ENCODE measurements at regions not wholly inside any gene's neighbourhood (a gene's known extent, or its start where the extent isn't known, plus 50 kb on each side); places are given as distances from the start of the nearest gene placed in this dataset.

DNA sequence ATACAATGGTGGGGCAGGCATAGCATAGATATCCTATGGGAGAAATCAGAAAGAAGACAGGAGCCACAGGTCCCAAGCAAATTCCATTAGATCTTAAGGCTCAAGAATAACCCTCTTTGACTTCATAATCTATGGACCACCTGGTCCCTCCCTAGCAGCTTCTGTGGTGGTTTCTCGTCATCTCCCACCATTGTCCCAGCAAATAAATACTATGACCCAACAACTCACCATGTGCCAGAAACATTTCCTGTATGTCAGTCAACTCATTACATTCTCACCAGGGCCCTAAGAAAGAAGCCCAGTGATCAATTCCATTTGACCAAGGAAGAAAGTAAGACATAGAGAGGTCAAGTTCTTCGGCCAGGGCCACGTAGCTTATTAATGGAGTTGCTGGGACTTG lies 646.2 kb downstream of the VRK1 start:
- intact Hi-C loops (cut with DNase I), result no loop called here
- DNase-seq, result no peak
- Histone ChIP-seq H3K4me1 (no peaks in the 10 kb centered on the region), H3K4me3 (no peak overlapping the region), H3K9me3 (no peaks in the 10 kb centered on the region), H3K36me3 (ENCODE audit: insufficient read depth in 1 of 2, low read depth in 1 of 2) (no peaks in the 10 kb centered on the region), H3K27me3 (ENCODE audit: insufficient read depth in 3 of 3, low read length in 2 of 3) (no peaks in the 10 kb centered on the region), H3K27ac (no peak overlapping the region)
- ATAC-seq, result no peak
- TF ChIP-seq CTCF (IDR thresholded peaks at IDR 0.05), result no peak
- 71 to 87% (median 85%) methylated on average over 3 of the region's 3 CpGs for WGBS, 3 donors

DNA sequence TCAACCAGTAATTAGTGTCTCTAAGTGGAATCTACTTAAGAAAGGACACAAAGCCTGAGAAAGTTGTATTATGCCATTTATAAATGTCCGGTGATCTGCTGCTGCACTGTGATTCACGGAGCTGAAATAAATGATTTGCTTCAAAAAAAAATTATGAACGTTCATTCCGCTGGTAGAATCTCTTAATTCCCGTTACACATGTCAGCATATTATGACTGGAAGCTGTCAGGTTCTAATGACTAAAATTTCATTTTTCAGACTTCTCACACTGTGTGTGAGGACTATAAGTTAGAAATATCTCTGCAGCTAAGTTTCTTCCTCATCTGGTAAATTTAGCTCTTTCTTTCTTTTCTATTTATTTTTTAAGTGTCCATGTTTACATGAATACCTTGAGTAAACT lies 647.1 kb downstream of the VRK1 start:
- no peak overlapping the region for H3K27ac ChIP-seq
- no peaks in the 10 kb centered on the region for H3K9me3 ChIP-seq
- no peaks in the 10 kb centered on the region for H3K4me1 ChIP-seq
- no peak for DNase-seq
- intact Hi-C loops (cut with DNase I), result no loop called here
- no peak overlapping the region for H3K4me3 ChIP-seq
- H3K36me3 ChIP-seq (ENCODE audit: insufficient read depth in 1 of 2, low read depth in 1 of 2), result no peaks in the 10 kb centered on the region
- WGBS, 3 donors, result 79 to 82% (median 80%) methylated on average over 5 of the region's 5 CpGs
- ATAC-seq, result no peak
- H3K27me3 ChIP-seq (ENCODE audit: insufficient read depth in 3 of 3, low read length in 2 of 3), result no peaks in the 10 kb centered on the region
- TF ChIP-seq CTCF (IDR thresholded peaks at IDR 0.05), result no peak

DNA sequence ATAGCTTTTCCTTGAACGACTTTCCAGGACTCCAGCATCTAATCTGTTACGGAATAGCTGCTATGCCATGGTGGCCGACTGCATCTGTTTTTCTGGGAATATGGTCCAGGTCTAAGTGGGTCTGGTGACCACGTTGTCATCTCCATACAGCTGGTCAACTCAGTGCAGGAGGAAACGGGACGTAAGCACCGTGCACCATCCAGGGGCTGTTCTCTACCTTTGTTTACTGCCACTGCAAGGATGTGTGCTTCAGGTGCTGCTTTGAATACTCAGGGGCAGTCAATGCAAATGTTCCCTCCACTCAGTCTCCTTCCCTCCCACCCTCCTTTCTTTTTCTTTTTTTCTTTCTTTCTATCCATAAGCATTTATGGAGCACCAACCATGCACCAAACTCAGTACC lies 648.2 kb downstream of the VRK1 start:
- no peak overlapping the region for H3K4me3 ChIP-seq
- no peak overlapping the region for H3K27ac ChIP-seq
- intact Hi-C loops (cut with DNase I), result no loop called here
- no peaks in the 10 kb centered on the region for H3K9me3 ChIP-seq
- H3K36me3 ChIP-seq (ENCODE audit: insufficient read depth in 1 of 2, low read depth in 1 of 2), result no peaks in the 10 kb centered on the region
- 70 to 72% (median 70%) methylated on average over 7 of the region's 7 CpGs for WGBS, 3 donors
- H3K27me3 ChIP-seq (ENCODE audit: insufficient read depth in 3 of 3, low read length in 2 of 3), result no peaks in the 10 kb centered on the region
- no peaks in the 10 kb centered on the region for H3K4me1 ChIP-seq
- TF ChIP-seq CTCF (IDR thresholded peaks at IDR 0.05), result no peak
- DNase-seq, result no peak
- no peak for ATAC-seq

DNA sequence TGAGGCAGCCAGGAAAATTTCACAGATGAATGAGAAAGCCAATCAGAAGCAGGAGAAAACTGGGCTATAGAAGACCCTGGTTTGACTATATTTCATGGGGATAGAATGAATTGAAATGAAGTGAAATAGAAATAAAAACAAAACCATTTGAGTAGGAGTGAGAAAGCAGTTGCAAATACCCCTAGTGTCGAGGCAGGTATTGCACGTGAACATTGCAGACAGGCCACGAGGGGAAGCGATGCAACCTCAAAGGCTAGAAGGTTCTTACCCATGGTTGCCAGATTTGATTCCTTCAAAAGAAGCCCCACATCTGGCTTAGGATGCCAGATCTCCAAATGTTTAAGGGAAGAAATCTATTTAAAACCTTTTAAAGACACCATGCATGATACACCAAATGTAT lies 648.9 kb downstream of the VRK1 start:
- Histone ChIP-seq H3K27ac (no peak overlapping the region), H3K27me3 (ENCODE audit: insufficient read depth in 3 of 3, low read length in 2 of 3) (no peaks in the 10 kb centered on the region), H3K9me3 (no peaks in the 10 kb centered on the region), H3K4me1 (no peaks in the 10 kb centered on the region), H3K4me3 (no peak overlapping the region), H3K36me3 (ENCODE audit: insufficient read depth in 1 of 2, low read depth in 1 of 2) (no peaks in the 10 kb centered on the region)
- DNase-seq (no peak), ATAC-seq (no peak)
- no peak for TF ChIP-seq CTCF (IDR thresholded peaks at IDR 0.05)
- intact Hi-C loops (cut with DNase I), result no loop called here
- 81 to 86% (median 83%) methylated on average over 4 of the region's 4 CpGs for WGBS, 3 donors

GRCh38 chr14:97452314-97452713 lies 655.1 kb downstream of the VRK1 start:
- ATAC-seq (no peak), DNase-seq (no peak)
- TF ChIP-seq CTCF (IDR thresholded peaks at IDR 0.05), result no peak
- Histone ChIP-seq H3K27me3 (ENCODE audit: insufficient read depth in 3 of 3, low read length in 2 of 3) (no peaks in the 10 kb centered on the region), H3K9me3 (no peaks in the 10 kb centered on the region), H3K4me1 (no peaks in the 10 kb centered on the region), H3K36me3 (ENCODE audit: insufficient read depth in 1 of 2, low read depth in 1 of 2) (no peaks in the 10 kb centered on the region), H3K27ac (no peak overlapping the region), H3K4me3 (no peak overlapping the region)
- intact Hi-C loops (cut with DNase I), result no loop called here

Measured in psoas muscle (tissue), 7 donors.